GM18520 (cell line): ENCODE measurements at regions not wholly inside any gene's neighbourhood (a gene's known extent, or its start where the extent isn't known, plus 50 kb on each side); places are given as distances from the start of the nearest gene placed in this dataset.
"Not testable (repeated sequence)": the region's sequence is repeated elsewhere in the genome, so short reads cannot be mapped to it uniquely, and the experiment has no call there.

Experiments used
- ATAC-seq: cut with Tn5 transposase; IDR thresholded peaks from one replicate; pipeline ENCODE4 v1.9.1; 2021; ENCODE audit not compliant: unreplicated experiment

DNA sequence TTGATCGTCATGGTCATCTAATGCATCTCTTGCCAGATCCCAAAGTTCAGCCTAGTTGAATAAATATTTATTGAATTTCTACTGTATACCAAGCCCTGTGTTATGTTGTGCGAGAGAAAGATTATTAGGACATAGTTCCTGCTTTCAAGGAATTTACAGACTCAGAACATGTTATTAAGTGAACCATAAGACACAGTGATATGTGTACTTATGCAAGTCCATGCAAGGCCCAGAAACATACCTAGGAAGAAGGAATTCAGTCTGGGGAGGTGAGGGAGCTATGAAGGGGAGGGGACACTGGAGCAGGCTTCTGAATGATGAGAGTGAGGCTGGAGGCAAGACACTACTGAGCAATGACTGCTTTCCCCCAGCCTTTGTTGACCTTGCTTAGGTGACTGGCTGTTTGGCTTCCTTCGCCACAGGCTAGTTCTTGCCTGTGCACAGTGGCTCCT is 81.4 kb downstream of the ACAA2 start:
- ATAC-seq, result no peak

DNA sequence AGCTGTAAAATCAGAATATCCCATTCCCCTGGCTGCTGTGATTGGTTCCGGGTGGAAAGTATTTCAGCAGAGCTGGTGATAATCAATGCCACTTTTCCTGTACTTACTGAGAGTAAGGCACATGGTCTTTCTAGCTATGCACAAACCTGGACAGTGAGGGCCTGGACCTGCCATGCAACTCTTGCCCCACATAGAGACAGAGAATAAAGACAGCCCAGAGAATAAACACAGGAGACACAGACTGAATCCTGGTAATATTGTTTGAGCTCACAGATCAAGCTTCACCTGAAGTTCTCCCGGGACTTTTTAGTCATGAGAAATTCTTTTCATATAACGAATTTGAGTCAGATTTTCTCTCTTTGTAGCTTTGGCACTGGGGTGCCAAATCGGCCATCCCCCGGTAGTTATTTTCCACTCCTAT is 81.9 kb downstream of the ACAA2 start:
- no peak for ATAC-seq

DNA sequence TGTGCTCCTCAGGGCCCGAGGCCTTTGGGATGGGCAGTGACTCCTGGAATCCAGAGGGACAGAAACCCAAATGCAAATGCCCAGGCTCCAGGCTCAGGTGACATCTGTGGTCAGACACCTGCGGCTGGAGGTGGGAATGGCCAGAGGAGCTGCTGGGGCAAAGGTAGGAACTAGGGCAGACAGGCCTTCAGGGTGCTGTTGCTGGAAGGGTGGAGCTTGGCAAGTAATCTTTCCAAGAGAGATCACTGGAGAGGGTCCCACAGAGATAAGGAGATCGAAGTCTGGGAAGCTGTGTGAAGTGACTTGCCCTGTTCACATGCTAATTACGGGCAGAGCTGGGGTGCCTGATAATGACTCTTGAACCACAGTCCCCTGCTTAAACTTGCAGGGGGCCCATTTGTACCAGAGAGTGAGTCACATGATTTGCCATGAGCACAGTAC is 82.4 kb downstream of the ACAA2 start:
- no peak for ATAC-seq

DNA sequence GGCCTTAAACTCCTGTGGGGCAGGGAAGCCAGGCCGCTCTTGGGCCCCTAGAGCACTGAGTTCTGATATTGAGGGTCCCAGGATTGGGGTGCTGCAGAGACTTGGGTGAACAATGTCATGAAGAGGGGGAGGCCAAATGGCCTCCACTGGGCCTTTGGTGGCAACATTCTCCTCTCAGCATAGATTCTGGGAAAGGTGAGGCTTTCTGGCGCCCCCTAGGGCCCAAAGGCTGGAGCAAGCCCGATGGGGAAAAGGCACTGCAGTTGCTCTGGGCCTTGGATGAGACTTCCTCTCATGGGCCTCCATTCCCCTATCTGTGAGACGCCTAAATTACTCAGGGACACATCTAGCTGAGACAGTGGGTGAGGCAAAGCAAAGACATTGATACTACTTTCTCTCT is 84.8 kb downstream of the ACAA2 start:
- ATAC-seq, result no peak

DNA sequence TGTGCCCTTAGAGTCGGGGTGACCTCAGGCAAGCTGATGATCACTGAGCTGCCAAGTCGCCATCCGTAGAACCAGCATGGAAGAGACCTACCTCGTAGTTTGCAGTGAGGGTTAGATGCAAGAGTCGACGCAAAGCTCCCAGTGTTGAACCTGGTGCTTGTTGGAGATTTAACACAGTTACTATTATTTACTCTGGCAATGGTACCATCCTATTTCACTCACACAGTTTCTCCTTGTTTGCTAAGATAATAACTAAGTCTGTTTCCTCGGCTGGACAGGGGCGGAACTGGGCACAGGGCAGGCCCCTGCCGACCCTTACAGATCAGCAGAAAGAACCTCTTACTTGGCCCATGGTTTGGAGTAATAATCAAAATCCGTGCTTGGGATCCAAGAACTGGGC is 85.5 kb downstream of the ACAA2 start:
- ATAC-seq, result no peak

DNA sequence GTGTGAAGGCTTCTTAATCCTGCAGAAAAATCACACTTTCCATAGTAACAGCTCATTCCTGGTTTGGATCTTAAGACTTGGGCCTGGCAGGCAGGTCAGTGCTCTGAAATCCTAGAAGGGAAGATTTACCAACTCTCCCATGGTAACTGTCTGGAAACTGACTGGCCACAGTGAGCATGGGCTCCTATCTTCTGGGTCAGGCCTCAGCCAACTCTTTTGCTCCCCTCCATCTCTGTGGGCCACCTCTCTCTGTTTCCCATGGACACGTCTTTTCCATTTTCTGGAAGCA is 86.7 kb downstream of the ACAA2 start:
- ATAC-seq, result no peak

DNA sequence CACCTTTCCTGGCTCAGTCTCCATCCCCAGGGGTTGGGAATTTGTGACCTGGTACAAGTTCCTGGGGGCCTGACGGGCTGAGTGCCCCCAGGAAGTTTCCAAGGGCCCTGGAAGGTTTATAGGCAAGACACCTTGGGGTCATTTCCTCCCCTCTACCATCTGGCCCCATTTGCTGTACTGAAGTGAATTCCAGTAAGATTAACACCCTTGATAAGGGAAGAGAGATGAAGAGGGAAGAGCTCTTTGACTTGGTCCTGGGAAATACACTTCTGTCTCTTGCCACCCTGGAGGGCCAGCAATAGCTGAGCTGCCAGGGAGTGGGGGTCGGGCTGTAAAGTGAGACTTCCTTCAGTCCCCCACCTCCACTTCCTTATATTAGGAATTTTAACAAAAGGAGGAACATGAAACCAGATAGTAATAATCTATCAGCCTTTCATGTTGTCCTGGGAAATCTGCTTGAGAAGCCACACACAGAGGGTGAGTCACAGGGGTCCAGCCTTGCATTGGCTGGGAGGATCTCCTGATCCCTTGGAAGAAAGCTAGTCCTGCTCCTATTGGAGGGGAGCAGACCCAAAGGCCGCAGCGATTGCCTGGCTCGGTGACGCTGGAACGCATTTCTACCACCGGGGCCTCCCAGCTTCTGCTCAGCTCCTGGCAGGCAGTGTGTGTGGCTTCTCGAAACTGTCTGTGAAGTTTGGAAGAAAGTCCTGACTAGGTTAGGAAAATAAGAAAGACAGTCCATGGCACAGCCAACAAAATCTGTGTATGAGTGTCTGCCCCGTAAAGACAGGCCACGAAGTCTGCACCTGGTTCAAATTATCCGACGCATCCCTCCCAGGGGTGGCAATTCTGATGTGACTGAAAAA is 87.3 kb downstream of the ACAA2 start:
- ATAC-seq, result no peak

DNA sequence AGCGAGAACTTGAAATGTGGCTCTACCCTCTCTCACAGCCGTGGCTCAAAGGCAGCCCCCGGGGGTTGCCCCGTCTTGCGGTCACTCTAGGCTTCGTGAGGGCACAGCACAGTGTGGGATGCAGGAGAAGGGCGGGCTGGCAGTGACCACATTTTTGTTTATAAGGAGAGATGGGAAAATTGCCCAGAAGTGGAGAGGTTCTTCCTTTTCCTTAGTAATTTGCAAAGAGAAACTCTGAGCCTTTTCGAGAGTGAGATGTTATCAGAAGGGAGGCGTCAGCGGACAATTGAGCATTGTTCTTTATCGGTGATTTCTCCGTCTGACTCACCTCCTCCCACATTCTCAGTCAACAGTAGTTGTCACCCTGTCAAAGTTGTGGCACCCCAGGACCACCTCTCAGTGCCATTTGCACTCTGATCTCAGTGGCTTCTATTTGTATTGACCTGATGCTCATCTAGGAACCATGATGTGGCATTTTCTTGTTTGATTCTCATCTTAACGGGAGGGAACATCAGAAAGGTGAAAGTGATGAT is 89.6 kb downstream of the ACAA2 start:
- peak; percentile 63 for ATAC-seq

DNA sequence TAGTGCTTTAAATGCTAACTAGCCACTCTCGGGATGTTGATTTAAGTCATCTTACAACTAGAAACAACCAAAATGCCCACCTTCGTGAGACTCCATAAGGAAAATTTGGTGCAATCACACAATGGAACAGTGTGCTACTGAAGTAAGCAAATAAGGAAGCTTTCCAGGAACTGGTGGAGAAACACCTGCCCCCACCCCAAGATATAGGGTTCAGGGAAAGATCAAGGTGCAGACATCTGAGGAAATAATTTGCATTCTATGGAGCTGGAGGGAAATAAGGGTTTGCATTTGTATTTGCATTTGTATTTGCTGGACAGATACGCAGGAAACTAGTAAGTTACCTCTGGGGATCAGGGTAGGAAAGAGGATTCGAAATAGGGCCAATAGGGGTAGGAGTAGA is 90.9 kb downstream of the ACAA2 start:
- no peak for ATAC-seq

DNA sequence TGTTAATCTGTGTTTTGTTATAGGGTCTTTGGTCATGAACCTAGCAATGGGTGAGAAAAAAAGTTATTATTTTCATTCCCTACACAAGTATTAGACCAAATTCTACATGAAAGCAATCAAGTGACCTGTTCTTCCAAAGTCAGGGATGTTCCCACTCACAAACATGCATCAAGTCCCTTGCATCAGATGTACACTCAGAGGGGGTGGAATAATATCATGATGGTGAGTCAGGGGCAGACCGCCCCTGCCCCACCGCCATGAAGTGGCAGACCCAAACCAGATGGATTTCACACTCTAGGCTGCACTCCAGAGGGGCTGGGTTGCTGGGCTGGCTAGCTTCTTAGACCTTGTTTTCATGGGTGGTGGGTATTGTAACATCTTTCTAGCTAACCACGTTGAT is 91.4 kb downstream of the ACAA2 start:
- ATAC-seq, result no peak

DNA sequence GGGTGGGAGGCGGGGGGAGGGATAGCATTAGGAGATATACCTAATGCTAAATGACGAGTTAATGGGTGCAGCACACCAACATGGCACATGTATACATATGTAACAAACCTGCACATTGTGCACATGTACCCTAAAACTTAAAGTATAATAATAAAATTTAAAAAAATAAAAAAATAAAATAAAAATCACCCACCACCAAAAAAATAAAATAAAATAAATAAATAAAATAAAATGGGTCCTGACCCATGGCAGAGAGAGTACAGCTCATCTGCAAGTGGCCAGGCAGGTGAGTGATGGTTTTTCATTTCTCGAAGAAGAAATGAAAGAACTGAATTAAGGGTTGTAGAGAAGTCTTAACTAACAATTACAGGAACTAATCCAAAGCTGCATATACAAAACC is 92.4 kb downstream of the ACAA2 start:
- ATAC-seq, result not testable (repeated sequence)

DNA sequence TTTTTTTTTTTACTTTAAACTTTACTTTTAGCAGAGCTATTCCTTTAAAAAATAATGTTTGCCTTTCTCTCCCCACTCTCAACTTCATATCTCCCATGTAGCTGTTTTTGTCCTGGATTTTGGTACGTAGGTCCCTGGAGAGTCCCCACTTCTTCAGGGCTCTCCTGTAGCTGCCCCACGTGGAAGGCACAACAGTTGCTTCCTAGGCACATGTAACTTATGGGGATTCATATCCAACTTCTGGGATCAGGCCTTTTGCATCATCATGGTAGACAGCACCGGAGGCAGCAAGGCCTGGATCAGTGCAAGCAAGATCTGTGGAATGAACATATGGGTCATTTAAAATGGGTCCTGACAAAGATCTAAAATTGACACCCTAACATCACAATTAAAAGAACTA is 95.7 kb downstream of the ACAA2 start:
- ATAC-seq, result no peak

DNA sequence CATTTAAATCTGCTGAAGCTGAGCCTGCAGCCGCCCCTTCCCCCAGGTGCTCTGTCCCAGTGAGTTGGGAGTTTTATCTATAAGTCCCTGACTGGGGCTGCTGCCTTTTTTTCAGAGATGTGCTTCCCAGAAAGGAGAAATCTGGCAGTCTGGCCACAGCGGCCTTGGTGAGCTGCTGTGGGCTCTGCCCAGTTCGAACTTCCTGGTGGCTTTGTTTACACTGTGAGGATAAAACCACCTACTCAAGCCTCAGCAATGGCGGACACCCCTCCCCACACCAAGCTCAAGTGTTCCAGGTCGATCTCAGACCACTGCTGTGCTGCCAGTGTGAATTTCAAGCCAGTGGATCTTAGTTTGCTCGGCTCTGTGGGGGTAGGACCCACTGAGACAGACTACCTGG is 97.3 kb downstream of the ACAA2 start:
- ATAC-seq, result no peak

DNA sequence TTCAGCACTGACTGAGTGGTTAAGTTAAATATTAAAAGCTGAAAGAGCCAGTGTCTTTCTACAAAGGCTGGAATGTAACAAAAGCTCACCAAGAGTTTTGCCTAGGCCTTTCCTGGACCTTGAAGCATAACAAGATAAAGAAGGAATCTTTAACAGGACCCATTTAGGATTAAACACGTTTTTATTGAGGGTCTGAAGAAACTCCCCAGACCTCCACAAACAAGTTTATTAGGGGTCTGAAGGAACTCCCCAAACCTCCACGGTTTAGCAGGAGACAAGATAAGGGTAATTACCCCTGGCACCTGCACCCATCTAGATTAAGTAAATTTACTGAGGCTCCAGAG is 104.0 kb downstream of the ACAA2 start:
- ATAC-seq, result no peak

DNA sequence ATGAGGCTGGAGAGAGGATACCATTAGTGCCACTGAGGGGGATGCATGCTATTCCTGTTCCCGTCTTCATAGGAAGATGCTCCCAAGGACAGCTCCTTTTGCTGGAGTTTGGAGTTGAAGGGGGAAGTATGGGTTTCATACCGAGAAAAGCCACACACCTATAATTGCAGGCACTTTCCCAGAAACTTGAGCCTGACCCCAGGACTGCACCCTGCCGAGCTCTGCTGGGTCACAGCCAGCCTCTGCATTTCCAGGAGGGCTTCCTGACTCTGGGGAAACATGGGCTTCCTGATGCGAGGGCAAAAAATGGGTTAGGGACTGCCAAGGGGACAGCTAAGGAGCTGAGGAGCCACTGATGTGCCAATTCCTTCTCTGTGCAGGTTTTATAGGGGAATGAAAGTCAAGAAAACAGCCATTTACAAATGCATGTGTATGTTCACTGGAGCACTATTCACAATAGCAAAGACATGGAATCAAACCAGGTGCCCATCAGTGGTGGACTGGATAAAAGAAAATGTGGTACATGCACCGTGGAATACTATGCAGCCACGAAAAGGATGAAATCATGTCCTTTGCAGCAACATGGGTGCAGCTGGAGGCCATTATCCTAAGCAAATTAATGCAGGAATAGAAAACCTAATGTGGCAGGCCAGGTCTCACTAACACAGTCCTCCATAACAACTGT is 104.5 kb downstream of the ACAA2 start:
- ATAC-seq, result no peak

DNA sequence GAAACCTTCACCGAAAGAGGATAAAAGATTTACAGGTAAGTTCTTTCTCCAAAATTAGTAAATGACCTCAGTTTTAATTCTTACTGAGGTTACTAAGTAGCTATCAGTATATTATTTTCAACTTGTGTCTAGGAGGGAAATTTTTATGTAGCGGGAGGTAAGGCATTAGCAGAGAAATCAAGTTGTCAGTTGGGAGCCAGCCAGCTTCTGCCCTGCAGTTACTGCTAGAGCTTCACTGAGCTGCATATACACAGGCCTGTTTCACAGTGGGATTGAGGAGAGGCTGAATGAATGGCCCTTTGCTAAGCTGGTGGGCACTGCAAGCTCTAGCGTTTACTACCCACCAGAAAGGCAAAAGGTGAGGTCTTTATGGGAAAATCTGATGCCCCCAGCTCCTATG is 105.7 kb downstream of the ACAA2 start:
- ATAC-seq, result no peak

DNA sequence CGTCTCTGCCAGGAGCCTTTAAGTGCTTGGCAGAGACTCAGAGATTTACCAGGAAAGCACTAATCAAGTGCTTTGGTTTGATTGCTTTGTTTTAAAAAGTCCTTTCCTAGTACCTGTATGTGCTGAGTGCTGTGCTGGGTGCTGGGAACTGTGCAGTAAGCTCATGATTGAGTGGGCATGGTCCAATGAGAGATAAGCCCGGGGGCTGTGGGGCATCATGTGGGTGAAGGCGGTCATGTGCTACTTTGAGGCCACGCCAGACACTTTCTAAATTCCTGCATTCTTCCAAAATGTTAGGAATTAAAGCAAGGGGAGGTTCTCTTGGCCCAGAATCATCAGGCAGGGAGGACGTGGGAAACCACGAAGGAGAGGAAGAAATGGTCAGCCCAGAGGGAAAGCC is 109.0 kb downstream of the ACAA2 start:
- ATAC-seq, result no peak

DNA sequence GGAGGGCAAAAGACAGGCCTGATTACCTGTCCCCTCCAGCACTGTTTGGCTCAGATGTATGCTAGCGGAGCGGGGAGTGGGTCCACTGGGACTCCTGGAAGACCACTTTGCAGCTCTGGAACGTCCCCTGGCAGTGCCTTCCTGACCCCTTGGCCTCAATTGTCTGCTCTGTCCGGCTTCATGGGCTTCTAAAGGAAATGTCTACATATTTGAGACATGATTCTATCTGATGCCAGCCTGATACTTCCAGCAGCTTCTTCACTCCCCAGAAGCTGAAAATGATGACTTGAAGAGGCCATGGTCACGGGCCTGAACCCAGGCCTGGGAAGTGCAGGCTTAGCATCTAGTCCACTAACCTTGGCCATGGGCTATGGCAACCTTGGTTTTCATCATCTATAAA is 112.1 kb downstream of the ACAA2 start:
- ATAC-seq, result no peak

DNA sequence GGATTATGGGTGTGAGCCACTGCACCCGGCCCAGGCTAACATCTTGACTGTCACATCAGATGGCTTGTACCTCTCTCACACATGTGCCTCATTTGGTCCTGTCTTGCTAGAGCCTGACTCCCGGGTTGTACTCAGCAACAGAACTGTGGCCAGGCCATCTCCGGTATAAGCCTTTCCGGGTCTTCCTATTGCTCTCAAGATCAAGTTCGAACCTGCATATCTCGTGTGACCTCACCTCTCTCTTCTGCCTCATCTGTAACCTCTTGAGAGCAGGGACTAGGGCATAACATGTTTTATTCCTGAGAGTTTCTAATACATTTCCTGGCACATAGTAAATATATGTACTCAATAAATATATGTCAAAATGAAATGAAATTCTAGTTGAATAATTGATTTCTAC is 114.0 kb downstream of the ACAA2 start:
- no peak for ATAC-seq

DNA sequence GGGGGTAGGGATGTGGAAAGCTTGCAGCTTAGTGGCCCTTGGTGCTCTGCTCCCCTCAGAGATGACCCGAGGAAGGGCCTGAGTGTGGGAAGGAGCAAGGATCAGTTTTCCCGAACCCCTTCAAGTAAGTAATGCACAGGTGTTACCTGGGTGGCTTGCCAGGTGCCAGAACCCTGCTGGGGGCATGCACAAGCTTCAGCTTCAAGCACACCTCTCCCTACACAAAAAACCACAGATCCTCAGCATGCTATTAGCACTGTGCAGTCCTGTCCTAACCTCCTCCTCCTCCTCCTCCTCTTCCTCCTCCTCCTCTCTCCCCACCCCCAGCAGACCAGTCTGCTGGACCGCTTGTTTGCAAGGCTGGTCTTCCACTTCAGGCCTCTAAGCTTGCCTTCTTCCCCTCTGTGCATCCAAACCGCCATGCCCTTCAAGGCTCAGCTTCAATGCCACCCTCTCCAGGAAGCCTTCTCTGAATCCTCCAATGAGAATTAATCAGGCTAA is 114.8 kb downstream of the ACAA2 start:
- no peak for ATAC-seq

DNA sequence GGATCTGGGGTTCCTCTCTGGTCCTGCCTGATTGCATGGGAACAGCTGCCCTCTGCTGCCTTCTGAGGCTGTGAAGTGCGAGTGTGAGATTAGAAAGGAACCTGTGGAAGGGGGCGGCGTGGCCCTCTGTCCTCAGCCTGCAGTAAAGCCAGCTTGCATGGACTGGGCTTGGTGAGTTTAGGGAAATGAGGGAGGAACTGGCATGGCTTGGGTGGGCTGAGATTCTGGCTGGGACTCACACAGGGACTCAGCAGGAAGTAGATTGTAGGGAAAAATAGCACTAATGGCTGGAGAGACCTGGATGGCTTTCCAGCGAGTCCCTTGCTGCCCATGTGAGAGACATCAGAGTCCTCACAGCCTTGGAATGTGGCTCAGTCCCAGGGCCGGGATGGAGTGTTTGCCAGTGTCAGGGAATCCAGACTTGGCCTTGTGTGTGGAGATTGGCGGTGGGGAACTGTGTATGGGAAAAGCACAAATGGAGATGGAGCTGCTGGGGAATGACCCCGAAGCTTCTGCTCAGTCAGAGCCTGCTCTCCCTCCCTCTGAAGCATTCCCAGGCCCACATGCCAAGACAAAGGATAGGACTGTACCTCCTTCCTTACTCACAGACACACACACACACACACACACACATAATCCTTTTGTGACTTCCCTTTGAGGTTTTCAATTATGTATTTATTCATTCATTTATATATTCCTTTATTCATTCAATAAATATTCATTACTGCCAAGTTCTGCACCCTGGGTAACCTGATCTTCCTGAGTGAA is 115.4 kb downstream of the ACAA2 start:
- no peak for ATAC-seq

DNA sequence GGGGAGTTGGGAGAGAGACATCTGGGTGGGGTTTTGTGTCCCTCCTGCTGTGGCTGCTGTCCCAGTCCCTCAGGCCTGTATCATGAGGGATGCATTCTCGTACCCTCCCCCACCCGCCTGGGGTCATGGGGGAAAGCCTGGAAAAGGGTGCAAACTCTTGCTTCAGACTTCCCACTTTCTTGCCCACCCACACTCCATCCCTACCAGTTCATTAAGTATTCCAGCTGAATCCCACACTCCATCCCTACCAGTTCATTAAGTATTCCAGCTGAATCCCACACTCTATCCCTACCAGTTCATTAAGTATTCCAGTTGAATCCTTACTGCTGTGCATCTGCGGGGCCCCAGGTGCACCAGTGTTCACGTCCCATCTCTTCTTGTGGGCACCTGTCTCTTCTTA is 116.3 kb downstream of the ACAA2 start:
- no peak for ATAC-seq
